NB4 (cell line): ENCODE measurements at regions not wholly inside any gene's neighbourhood (a gene's known extent, or its start where the extent isn't known, plus 50 kb on each side); places are given as distances from the start of the nearest gene placed in this dataset.

ENCODE experiments used
- CTCF ChIP-seq: IDR thresholded peaks from one replicate; pipeline ENCODE4 v1.5.1; 2012; ENCODE audit warnings: low read depth, low read length
- POLR2A ChIP-seq: IDR thresholded peaks from 2 replicates; pipeline ENCODE4 v1.6.1; 2011; ENCODE audit warnings: mild to moderate bottlenecking; ENCODE audit not compliant: insufficient read length; ENCODE audit errors: extremely low read depth

GRCh38 chr9:100819980-100820379, 208.5 kb upstream of the PLPPR1 start:
- no peak for TF ChIP-seq CTCF
- TF ChIP-seq POLR2A, result no peak
